ENCODE measurements at regions not wholly inside any gene's neighbourhood (a gene's known extent, or its start where the extent isn't known, plus 50 kb on each side); places are given as distances from the start of the nearest gene placed in this dataset.

DNA sequence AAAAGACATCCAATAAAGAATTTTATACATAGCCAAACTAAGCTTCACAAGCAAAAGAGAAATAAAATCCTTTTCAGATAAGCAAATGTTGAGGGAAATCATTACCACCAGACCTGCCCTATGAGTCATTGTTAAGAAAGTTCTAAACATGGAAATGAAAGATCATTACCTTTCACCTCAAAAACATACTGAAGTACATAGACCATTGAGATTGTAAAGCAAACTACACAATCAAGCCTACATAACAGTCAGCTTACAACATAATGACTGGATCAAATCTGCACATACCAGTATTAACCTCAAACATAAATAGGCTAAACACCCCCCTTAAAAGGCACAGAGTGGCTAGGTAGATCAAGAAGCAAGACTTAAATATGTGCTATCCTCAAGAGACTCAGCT lies 501.0 kb upstream of the LUZP2 start:
- TF ChIP-seq CTCF (conservative IDR thresholded peaks at IDR 0.05) (no peak), EZH2 (IDR thresholded peaks at IDR 0.05; ENCODE audit: low read depth) (no peak)

Data from PC-9 (cell line).